ENCODE measurements at regions not wholly inside any gene's neighbourhood (a gene's known extent, or its start where the extent isn't known, plus 50 kb on each side); places are given as distances from the start of the nearest gene placed in this dataset.

DNA sequence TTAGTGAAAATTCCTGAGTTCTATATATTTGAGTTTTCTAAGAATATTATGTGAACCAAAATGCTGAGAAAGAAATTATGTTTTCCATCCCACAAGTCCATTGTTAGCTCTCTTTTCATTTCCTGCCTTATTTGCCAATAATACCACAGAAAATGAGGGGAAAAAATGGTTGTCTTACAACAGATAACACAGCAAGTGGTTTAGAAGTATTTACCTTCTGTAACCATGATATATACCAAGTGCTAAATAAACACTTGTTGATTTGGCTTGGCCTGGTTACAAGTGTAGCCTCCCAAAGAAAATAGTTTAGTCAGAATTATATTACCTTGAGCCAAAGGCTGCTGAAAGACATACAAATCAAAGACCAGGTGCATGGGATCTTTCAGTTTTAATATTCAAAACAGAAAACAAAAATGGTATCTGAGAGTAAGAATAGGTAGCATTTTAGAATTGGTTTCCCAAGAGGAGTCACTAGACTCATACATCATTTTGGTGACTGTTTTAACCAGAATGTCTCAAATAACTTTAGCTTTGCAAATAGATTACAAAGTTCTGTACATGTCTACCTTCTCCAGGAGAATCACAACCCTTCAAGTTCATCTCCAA is 439.8 kb upstream of the DYNLRB2 start:
- TF ChIP-seq, protein P1, sequence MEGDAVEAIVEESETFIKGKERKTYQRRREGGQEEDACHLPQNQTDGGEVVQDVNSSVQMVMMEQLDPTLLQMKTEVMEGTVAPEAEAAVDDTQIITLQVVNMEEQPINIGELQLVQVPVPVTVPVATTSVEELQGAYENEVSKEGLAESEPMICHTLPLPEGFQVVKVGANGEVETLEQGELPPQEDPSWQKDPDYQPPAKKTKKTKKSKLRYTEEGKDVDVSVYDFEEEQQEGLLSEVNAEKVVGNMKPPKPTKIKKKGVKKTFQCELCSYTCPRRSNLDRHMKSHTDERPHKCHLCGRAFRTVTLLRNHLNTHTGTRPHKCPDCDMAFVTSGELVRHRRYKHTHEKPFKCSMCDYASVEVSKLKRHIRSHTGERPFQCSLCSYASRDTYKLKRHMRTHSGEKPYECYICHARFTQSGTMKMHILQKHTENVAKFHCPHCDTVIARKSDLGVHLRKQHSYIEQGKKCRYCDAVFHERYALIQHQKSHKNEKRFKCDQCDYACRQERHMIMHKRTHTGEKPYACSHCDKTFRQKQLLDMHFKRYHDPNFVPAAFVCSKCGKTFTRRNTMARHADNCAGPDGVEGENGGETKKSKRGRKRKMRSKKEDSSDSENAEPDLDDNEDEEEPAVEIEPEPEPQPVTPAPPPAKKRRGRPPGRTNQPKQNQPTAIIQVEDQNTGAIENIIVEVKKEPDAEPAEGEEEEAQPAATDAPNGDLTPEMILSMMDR (IDR thresholded peaks at IDR 0.05; ENCODE audit: insufficient read depth, low read length, poor library complexity, severe bottlenecking), result no peak
- no peak for TF ChIP-seq EZH2phosphoT487 (conservative IDR thresholded peaks at IDR 0.05; ENCODE audit: low read length)

Data from SU-DHL-6 (cell line).